SKM-1 (cell line): ENCODE measurements at regions not wholly inside any gene's neighbourhood (a gene's known extent, or its start where the extent isn't known, plus 50 kb on each side); places are given as distances from the start of the nearest gene placed in this dataset.
"Not testable (repeated sequence)": the region's sequence is repeated elsewhere in the genome, so short reads cannot be mapped to it uniquely, and the experiment has no call there.

Source experiments
- DNase-seq: peaks from one replicate; lab custom pipeline; 2025; ENCODE audit not compliant: unreplicated experiment; lab: John Stamatoyannopoulos, UW

GRCh38 chrX:40852586-40852985 lies 117.2 kb upstream of the MED14 start:
- no peak for DNase-seq

GRCh38 chrX:40853004-40853815 lies 117.9 kb upstream of the MED14 start:
- no peak for DNase-seq

GRCh38 chrX:40853816-40854123 lies 118.4 kb upstream of the MED14 start:
- DNase-seq: no peak

- no peak for DNase-seq
Measured at GRCh38 chrX:40854242-40854641, 118.9 kb upstream of the MED14 start.

GRCh38 chrX:40855411-40855810 lies 120.1 kb upstream of the MED14 start:
- no peak for DNase-seq

GRCh38 chrX:40855932-40856515 lies 120.7 kb upstream of the MED14 start:
- DNase-seq: no peak

GRCh38 chrX:40861952-40862554 lies 126.7 kb upstream of the MED14 start:
- not testable (repeated sequence) for DNase-seq

GRCh38 chrX:40863260-40863659 lies 127.9 kb upstream of the MED14 start:
- not testable (repeated sequence) for DNase-seq

- no peak for DNase-seq
Measured at GRCh38 chrX:40863671-40864070, 128.3 kb upstream of the MED14 start.

GRCh38 chrX:40864972-40865371 lies 129.6 kb upstream of the MED14 start:
- DNase-seq: no peak

GRCh38 chrX:40866893-40867292 lies 131.6 kb upstream of the MED14 start:
- DNase-seq: no peak

GRCh38 chrX:40867352-40867751 lies 132.0 kb upstream of the MED14 start:
- DNase-seq: no peak

GRCh38 chrX:40868868-40869267 lies 133.5 kb upstream of the MED14 start:
- no peak for DNase-seq

- not testable (repeated sequence) for DNase-seq
Measured at GRCh38 chrX:40870982-40871381, 135.6 kb upstream of the MED14 start.

GRCh38 chrX:40871385-40872082 lies 136.2 kb upstream of the MED14 start:
- no peak for DNase-seq

- no peak for DNase-seq
Measured at GRCh38 chrX:40872351-40872750, 137.0 kb upstream of the MED14 start.

- DNase-seq: no peak
Measured at GRCh38 chrX:40875476-40875875, 140.1 kb upstream of the MED14 start.

GRCh38 chrX:40877887-40878286 lies 142.5 kb upstream of the MED14 start:
- no peak for DNase-seq

- DNase-seq: no peak
Measured at GRCh38 chrX:40878766-40879165, 143.4 kb upstream of the MED14 start.

- not testable (repeated sequence) for DNase-seq
Measured at GRCh38 chrX:40879172-40879571, 143.8 kb upstream of the MED14 start.

- DNase-seq: no peak
Measured at GRCh38 chrX:40880712-40881111, 145.4 kb upstream of the MED14 start.
